Nephron progenitor cell (in vitro differentiated cells): ENCODE measurements at regions not wholly inside any gene's neighbourhood (a gene's known extent, or its start where the extent isn't known, plus 50 kb on each side); places are given as distances from the start of the nearest gene placed in this dataset.
A peak's percentile ranks its signal among the peaks of the same experiment; 100 is the strongest.

ENCODE experiments used
- DNase-seq: peaks from one replicate; pipeline ENCODE4 v3.0.0; 2021
- H3K27ac Mint-ChIP-seq: 2 replicates; pipeline ENCODE4 v1.8.0; 2021; ENCODE audit warnings: mild to moderate bottlenecking, moderate library complexity, mixed read lengths
- H3K27me3 Mint-ChIP-seq: 2 replicates; pipeline ENCODE4 v1.8.0; 2021; ENCODE audit warnings: mild to moderate bottlenecking, low read depth, mixed read lengths; ENCODE audit not compliant: poor library complexity
- H3K36me3 Mint-ChIP-seq: 2 replicates; pipeline ENCODE4 v1.8.0; 2021; ENCODE audit warnings: low read depth, mixed read lengths
- H3K4me1 Mint-ChIP-seq: 2 replicates; pipeline ENCODE4 v1.8.0; 2021; ENCODE audit warnings: mixed read lengths
- H3K4me3 Mint-ChIP-seq: 2 replicates; pipeline ENCODE4 v1.8.0; 2021; ENCODE audit warnings: mild to moderate bottlenecking, moderate library complexity, mixed read lengths
- H3K9me3 Mint-ChIP-seq: 2 replicates; pipeline ENCODE4 v1.8.0; 2021; ENCODE audit warnings: mild to moderate bottlenecking, moderate library complexity, mixed read lengths
- TF ChIP-seq, protein P1 (sequence below): fragments of 200-600 bp; sonication (generic); IDR thresholded peaks from 2 replicates; pipeline ENCODE4 v1.5.0; 2021; ENCODE audit warnings: antibody characterized with exemption

DNA sequence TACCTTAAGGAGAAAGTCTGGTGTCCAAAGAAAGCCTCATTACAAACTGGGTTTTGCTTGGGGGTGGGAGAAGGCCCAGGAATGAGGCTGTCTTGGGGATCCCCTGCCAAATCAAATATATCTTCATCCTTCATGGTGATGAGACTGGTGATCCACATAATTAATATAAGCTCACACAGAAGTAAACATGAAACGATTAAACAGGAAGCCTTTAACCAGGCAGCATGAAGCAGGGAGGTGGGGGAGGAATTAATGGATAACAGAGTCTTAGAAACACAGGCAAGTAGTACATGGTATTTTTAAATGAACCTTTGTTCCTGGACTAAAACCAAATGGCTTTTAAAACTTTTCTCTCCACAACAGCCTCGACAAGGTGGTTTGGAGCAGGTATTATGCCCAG, 437.5 kb downstream of the TFAP2A start:
- H3K27me3 Mint-ChIP-seq = no peaks in the 10 kb centered on the region
- peaks cover 4% of the 10 kb centered on the region for H3K9me3 Mint-ChIP-seq
- H3K36me3 Mint-ChIP-seq = no peaks in the 10 kb centered on the region
- peak overlapping the region; percentile 18 for H3K27ac Mint-ChIP-seq
- TF ChIP-seq, protein P1, sequence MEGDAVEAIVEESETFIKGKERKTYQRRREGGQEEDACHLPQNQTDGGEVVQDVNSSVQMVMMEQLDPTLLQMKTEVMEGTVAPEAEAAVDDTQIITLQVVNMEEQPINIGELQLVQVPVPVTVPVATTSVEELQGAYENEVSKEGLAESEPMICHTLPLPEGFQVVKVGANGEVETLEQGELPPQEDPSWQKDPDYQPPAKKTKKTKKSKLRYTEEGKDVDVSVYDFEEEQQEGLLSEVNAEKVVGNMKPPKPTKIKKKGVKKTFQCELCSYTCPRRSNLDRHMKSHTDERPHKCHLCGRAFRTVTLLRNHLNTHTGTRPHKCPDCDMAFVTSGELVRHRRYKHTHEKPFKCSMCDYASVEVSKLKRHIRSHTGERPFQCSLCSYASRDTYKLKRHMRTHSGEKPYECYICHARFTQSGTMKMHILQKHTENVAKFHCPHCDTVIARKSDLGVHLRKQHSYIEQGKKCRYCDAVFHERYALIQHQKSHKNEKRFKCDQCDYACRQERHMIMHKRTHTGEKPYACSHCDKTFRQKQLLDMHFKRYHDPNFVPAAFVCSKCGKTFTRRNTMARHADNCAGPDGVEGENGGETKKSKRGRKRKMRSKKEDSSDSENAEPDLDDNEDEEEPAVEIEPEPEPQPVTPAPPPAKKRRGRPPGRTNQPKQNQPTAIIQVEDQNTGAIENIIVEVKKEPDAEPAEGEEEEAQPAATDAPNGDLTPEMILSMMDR = no peak
- no peak overlapping the region for H3K4me3 Mint-ChIP-seq
- no peak for DNase-seq
- H3K4me1 Mint-ChIP-seq = peaks cover 5% of the 10 kb centered on the region

DNA sequence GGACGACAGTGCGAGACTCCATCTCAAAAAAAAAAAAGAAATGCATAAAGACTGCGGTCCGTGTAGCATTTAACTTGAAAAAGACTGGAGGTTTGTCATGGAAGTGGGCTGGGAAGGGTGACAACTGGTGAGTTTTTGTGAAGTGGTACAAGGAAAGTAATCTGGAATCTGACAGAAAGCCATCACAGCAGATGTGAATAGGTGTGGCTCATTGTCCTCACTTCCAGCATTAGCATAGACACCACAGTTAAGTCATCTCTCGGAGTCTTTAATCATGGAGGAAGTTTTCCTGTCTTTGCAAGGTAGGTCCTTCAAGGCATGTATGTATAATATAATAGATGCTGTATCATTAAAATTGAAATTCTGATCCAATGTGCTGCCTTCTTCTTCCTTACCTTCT, 453.2 kb downstream of the TFAP2A start:
- Mint-ChIP-seq H3K4me1 (peaks cover 7% of the 10 kb centered on the region), H3K27ac (no peak overlapping the region), H3K27me3 (peaks cover 5% of the 10 kb centered on the region)

DNA sequence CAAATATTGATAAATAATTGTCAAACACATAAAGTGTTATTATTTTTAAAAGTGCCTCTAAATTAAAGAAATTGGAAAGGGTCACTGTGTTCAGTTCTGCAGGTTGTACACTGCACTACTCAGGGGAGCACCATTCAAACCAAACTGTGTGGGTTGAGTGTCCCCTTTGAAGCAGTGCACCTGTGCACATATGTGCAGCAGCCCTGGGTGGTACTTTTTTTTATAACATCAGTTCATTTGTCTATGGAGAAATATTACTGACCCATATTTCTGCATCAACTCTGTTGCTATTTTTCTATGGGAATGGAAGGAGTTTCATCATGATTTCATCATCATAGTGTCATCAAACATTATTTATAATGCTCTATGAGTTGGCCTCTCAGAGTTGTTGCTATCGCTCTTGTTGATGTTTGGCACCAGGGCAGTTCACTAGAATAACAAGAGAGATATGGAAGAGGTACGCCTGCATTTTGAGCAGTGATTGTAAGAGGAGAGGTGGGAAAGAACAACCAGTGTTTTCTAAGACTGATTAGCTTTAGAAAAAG, 457.6 kb downstream of the TFAP2A start:
- TF ChIP-seq, protein P1 = no peak
- peaks cover 5% of the 10 kb centered on the region for H3K27me3 Mint-ChIP-seq
- no peaks in the 10 kb centered on the region for H3K36me3 Mint-ChIP-seq
- H3K4me3 Mint-ChIP-seq = no peak overlapping the region
- peaks cover 7% of the 10 kb centered on the region for H3K4me1 Mint-ChIP-seq
- H3K9me3 Mint-ChIP-seq = peaks cover 2% of the 10 kb centered on the region
- no peak for DNase-seq
- no peak overlapping the region for H3K27ac Mint-ChIP-seq

More for the DNA sequence above, 453.2 kb downstream of the TFAP2A start:
- TF ChIP-seq, protein P1 = no peak
- H3K9me3 Mint-ChIP-seq = peaks cover 11% of the 10 kb centered on the region
- no peak for DNase-seq
- no peaks in the 10 kb centered on the region for H3K36me3 Mint-ChIP-seq
- H3K4me3 Mint-ChIP-seq = no peak overlapping the region

DNA sequence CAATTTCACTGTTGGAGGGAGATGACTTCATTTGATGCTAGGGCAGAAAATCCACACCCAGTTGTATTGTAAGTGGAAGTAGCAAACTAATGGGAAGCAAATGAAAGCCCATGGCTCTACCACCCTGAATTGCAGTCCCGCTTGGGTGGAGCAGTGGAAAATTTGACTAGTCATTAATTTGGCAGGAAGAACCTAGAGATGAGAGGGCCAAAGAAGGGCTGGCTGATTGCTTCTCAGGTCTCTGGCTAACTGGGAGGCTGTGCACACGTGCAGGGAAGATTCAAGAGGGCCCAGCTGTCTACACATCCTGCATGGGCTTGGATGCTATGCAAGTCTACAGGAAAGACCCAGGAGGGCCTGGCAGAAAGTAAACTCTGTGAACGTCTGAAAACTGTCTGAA, 466.2 kb downstream of the TFAP2A start:
- H3K36me3 Mint-ChIP-seq = no peaks in the 10 kb centered on the region
- no peaks in the 10 kb centered on the region for H3K27me3 Mint-ChIP-seq
- DNase-seq = no peak
- peaks cover 13% of the 10 kb centered on the region for H3K4me1 Mint-ChIP-seq
- H3K27ac Mint-ChIP-seq = peak overlapping the region; percentile 52
- H3K9me3 Mint-ChIP-seq = peaks cover 4% of the 10 kb centered on the region
- TF ChIP-seq, protein P1 = no peak
- H3K4me3 Mint-ChIP-seq = no peak overlapping the region

DNA sequence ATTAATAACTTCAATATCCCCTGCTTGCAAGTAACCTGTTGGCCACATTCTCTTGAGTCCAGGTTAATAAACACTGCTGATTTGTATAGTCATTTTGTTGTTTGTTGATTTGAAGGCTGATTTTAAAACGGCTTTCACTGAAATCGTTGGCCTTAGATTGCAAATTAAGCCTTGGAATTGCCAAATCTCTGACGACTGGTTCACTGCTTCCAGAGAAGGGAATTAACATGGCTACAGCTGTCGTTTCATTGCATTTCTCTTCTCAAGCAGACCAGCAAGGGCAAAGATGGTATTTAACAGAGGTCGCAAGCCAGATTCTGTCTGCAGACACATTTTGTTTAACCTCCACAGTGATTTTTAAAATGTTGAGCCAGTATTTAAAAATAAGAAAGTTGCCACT, 470.9 kb downstream of the TFAP2A start:
- TF ChIP-seq, protein P1 = no peak
- Mint-ChIP-seq H3K27me3 (no peaks in the 10 kb centered on the region), H3K9me3 (peaks cover 15% of the 10 kb centered on the region), H3K4me3 (no peak overlapping the region), H3K27ac (no peak overlapping the region), H3K36me3 (no peaks in the 10 kb centered on the region), H3K4me1 (peaks cover 13% of the 10 kb centered on the region)
- no peak for DNase-seq

DNA sequence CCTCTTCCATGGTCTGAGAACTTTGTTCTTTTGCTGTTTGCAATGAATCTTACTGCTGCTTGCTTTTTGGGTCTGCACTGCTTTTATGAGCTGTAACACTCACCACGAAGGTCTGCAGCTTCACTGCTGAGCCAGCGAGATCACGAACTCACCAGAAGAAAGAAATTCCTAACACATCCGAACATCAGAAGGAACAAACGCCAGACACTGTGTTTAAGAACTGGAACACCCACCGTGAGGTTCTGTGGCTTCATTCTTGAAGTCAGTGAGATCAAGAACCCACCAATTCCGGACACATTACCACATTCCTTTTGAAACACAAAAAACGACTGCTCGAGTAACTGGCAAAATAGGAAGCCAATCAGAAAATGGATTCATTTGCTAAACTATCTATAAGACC, 471.8 kb downstream of the TFAP2A start:
- Mint-ChIP-seq H3K27ac (peak overlapping the region; percentile 66), H3K27me3 (no peaks in the 10 kb centered on the region), H3K4me3 (no peak overlapping the region), H3K4me1 (peaks cover 14% of the 10 kb centered on the region), H3K9me3 (peaks cover 15% of the 10 kb centered on the region), H3K36me3 (no peaks in the 10 kb centered on the region)
- TF ChIP-seq, protein P1 = no peak
- DNase-seq = no peak
